Skeletal muscle satellite cell (primary cell): ENCODE measurements at regions not wholly inside any gene's neighbourhood (a gene's known extent, or its start where the extent isn't known, plus 50 kb on each side); places are given as distances from the start of the nearest gene placed in this dataset.

ENCODE experiments used
- H3K27me3 ChIP-seq: 2 replicates; pipeline ENCODE4 v1.7.0; 2013; ENCODE audit warnings: low read length; ENCODE audit not compliant: control insufficient read depth, insufficient read depth
- H3K36me3 ChIP-seq: 2 replicates; pipeline ENCODE4 v1.7.0; 2013; ENCODE audit warnings: mild to moderate bottlenecking, control low read depth, low read length; ENCODE audit not compliant: insufficient read depth
- H3K4me1 ChIP-seq: 2 replicates; pipeline ENCODE4 v1.7.0; 2013; ENCODE audit warnings: low read length; ENCODE audit not compliant: control insufficient read depth, insufficient read depth
- H3K4me2 ChIP-seq: 2 replicates; pipeline ENCODE4 v1.7.0; 2013; ENCODE audit warnings: mild to moderate bottlenecking, low read length
- H3K4me3 ChIP-seq: 2 replicates; pipeline ENCODE4 v1.7.0; 2013; ENCODE audit warnings: low read length
- H3K9ac ChIP-seq: 2 replicates; pipeline ENCODE4 v1.7.0; 2013; ENCODE audit warnings: mild to moderate bottlenecking, low read depth, low read length, moderate library complexity
- H3K9me3 ChIP-seq: replicated peaks from 2 replicates; pipeline ENCODE4 v1.7.0; 2013; ENCODE audit warnings: mild to moderate bottlenecking, control low read depth, low read length

- Histone ChIP-seq H3K4me2 (no peak overlapping the region), H3K4me1 (no peaks in the 10 kb centered on the region), H3K9me3 (no peaks in the 10 kb centered on the region), H3K9ac (no peak overlapping the region), H3K36me3 (no peaks in the 10 kb centered on the region), H3K4me3 (no peak overlapping the region), H3K27me3 (no peaks in the 10 kb centered on the region)
These were observed 456.9 kb upstream of the JAG1 start for GRCh38 chr20:11130554-11131166.

- Histone ChIP-seq H3K9ac (no peak overlapping the region), H3K36me3 (no peaks in the 10 kb centered on the region), H3K4me1 (no peaks in the 10 kb centered on the region), H3K9me3 (no peaks in the 10 kb centered on the region), H3K4me2 (no peak overlapping the region), H3K4me3 (no peak overlapping the region), H3K27me3 (no peaks in the 10 kb centered on the region)
These were observed 459.1 kb upstream of the JAG1 start for GRCh38 chr20:11132819-11133415.

GRCh38 chr20:11136691-11137090, 462.9 kb upstream of the JAG1 start:
- Histone ChIP-seq H3K36me3 (no peaks in the 10 kb centered on the region), H3K4me1 (peaks cover 6% of the 10 kb centered on the region), H3K9me3 (no peaks in the 10 kb centered on the region), H3K4me2 (no peak overlapping the region), H3K4me3 (no peak overlapping the region), H3K9ac (no peak overlapping the region), H3K27me3 (no peaks in the 10 kb centered on the region)

- no peak overlapping the region for H3K4me2 ChIP-seq
- no peaks in the 10 kb centered on the region for H3K36me3 ChIP-seq
- peaks cover 6% of the 10 kb centered on the region for H3K4me1 ChIP-seq
- no peaks in the 10 kb centered on the region for H3K27me3 ChIP-seq
- H3K9me3 ChIP-seq: no peaks in the 10 kb centered on the region
- no peak overlapping the region for H3K4me3 ChIP-seq
- no peak overlapping the region for H3K9ac ChIP-seq
These were observed 463.9 kb upstream of the JAG1 start for GRCh38 chr20:11137688-11138087.

- no peaks in the 10 kb centered on the region for H3K27me3 ChIP-seq
- H3K4me2 ChIP-seq: peak overlapping the region; percentile 1
- H3K36me3 ChIP-seq: no peaks in the 10 kb centered on the region
- H3K9ac ChIP-seq: peak overlapping the region; percentile 8
- H3K4me3 ChIP-seq: no peak overlapping the region
- peaks cover 26% of the 10 kb centered on the region for H3K4me1 ChIP-seq
- H3K9me3 ChIP-seq: no peaks in the 10 kb centered on the region
These were observed 466.6 kb upstream of the JAG1 start for GRCh38 chr20:11140359-11140758.

GRCh38 chr20:11143481-11143880, 469.7 kb upstream of the JAG1 start:
- Histone ChIP-seq H3K9ac (peak overlapping the region; percentile 69), H3K27me3 (no peaks in the 10 kb centered on the region)

GRCh38 chr20:11144114-11144950, 470.5 kb upstream of the JAG1 start:
- peak overlapping the region; percentile 1 for H3K4me3 ChIP-seq
- H3K9ac ChIP-seq: peak overlapping the region; percentile 71
- H3K4me2 ChIP-seq: peak overlapping the region; percentile 53
- no peaks in the 10 kb centered on the region for H3K36me3 ChIP-seq
- no peaks in the 10 kb centered on the region for H3K27me3 ChIP-seq
- H3K9me3 ChIP-seq: no peaks in the 10 kb centered on the region
- peaks cover 26% of the 10 kb centered on the region for H3K4me1 ChIP-seq

More at GRCh38 chr20:11143481-11143880, 469.7 kb upstream of the JAG1 start:
- Histone ChIP-seq H3K4me2 (peak overlapping the region; percentile 53), H3K36me3 (no peaks in the 10 kb centered on the region), H3K9me3 (no peaks in the 10 kb centered on the region), H3K4me1 (peaks cover 26% of the 10 kb centered on the region), H3K4me3 (no peak overlapping the region)

- H3K9me3 ChIP-seq: no peaks in the 10 kb centered on the region
- H3K4me2 ChIP-seq: no peak overlapping the region
- H3K4me1 ChIP-seq: peaks cover 20% of the 10 kb centered on the region
- no peak overlapping the region for H3K4me3 ChIP-seq
- H3K27me3 ChIP-seq: no peaks in the 10 kb centered on the region
- H3K9ac ChIP-seq: no peak overlapping the region
- H3K36me3 ChIP-seq: no peaks in the 10 kb centered on the region
These were observed 471.8 kb upstream of the JAG1 start for GRCh38 chr20:11145616-11146015.

- H3K4me1 ChIP-seq: peaks cover 21% of the 10 kb centered on the region
- H3K9ac ChIP-seq: peak overlapping the region; percentile 45
- H3K27me3 ChIP-seq: no peaks in the 10 kb centered on the region
- H3K9me3 ChIP-seq: no peaks in the 10 kb centered on the region
- H3K36me3 ChIP-seq: no peaks in the 10 kb centered on the region
- peak overlapping the region; percentile 52 for H3K4me2 ChIP-seq
- H3K4me3 ChIP-seq: peak overlapping the region; percentile 18
These were observed 480.0 kb upstream of the JAG1 start for GRCh38 chr20:11153819-11154218.

GRCh38 chr20:11155156-11155756, 481.5 kb upstream of the JAG1 start:
- H3K4me1 ChIP-seq: peaks cover 21% of the 10 kb centered on the region
- H3K9me3 ChIP-seq: no peaks in the 10 kb centered on the region
- no peak overlapping the region for H3K9ac ChIP-seq
- H3K4me3 ChIP-seq: no peak overlapping the region
- no peak overlapping the region for H3K4me2 ChIP-seq
- no peaks in the 10 kb centered on the region for H3K27me3 ChIP-seq
- no peaks in the 10 kb centered on the region for H3K36me3 ChIP-seq

- no peak overlapping the region for H3K9ac ChIP-seq
These were observed 483.1 kb upstream of the JAG1 start for GRCh38 chr20:11156922-11157321.

More at GRCh38 chr20:11156922-11157321, 483.1 kb upstream of the JAG1 start:
- H3K4me1 ChIP-seq: peaks cover 21% of the 10 kb centered on the region
- H3K4me2 ChIP-seq: no peak overlapping the region
- H3K27me3 ChIP-seq: no peaks in the 10 kb centered on the region
- H3K36me3 ChIP-seq: no peaks in the 10 kb centered on the region
- no peaks in the 10 kb centered on the region for H3K9me3 ChIP-seq
- no peak overlapping the region for H3K4me3 ChIP-seq
